ENCODE measurements at regions not wholly inside any gene's neighbourhood (a gene's known extent, or its start where the extent isn't known, plus 50 kb on each side); places are given as distances from the start of the nearest gene placed in this dataset.

DNA sequence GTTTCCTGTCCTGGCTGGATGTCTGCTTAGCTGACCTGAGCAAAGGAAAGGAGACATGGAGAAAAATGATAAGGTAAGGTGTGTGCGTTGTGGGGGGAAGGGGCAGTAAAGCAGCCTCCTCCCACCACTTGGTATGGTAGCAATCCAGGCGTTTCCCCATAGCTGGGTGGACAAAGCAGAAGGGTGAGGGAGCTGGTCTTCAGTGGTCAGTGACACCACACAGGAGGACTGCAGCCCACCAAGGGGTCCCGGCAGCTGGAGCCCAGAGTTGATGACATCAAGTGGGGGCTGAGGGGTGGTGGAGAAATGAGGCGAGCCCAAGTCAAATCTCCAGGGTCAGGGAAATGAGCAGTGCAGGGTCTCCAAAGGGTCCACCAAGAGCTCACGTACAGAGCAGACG is 69.3 kb upstream of the LRRN2 start:
- H3K4me3 ChIP-seq: no peak overlapping the region
- H3K27me3 ChIP-seq: no peaks in the 10 kb centered on the region
- TF ChIP-seq POLR2A (IDR thresholded peaks at IDR 0.05): no peak
- TF ChIP-seq, protein P1, sequence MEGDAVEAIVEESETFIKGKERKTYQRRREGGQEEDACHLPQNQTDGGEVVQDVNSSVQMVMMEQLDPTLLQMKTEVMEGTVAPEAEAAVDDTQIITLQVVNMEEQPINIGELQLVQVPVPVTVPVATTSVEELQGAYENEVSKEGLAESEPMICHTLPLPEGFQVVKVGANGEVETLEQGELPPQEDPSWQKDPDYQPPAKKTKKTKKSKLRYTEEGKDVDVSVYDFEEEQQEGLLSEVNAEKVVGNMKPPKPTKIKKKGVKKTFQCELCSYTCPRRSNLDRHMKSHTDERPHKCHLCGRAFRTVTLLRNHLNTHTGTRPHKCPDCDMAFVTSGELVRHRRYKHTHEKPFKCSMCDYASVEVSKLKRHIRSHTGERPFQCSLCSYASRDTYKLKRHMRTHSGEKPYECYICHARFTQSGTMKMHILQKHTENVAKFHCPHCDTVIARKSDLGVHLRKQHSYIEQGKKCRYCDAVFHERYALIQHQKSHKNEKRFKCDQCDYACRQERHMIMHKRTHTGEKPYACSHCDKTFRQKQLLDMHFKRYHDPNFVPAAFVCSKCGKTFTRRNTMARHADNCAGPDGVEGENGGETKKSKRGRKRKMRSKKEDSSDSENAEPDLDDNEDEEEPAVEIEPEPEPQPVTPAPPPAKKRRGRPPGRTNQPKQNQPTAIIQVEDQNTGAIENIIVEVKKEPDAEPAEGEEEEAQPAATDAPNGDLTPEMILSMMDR (IDR thresholded peaks at IDR 0.05): no peak
- no peak for DNase-seq
- H3K4me1 ChIP-seq: no peaks in the 10 kb centered on the region
- no peaks in the 10 kb centered on the region for H3K36me3 ChIP-seq
- H3K9me3 ChIP-seq: no peaks in the 10 kb centered on the region
- H3K27ac ChIP-seq: no peak overlapping the region
- intact Hi-C loops (cut with DNase I; ENCODE audit: low total_unique reads): no loop called here

DNA sequence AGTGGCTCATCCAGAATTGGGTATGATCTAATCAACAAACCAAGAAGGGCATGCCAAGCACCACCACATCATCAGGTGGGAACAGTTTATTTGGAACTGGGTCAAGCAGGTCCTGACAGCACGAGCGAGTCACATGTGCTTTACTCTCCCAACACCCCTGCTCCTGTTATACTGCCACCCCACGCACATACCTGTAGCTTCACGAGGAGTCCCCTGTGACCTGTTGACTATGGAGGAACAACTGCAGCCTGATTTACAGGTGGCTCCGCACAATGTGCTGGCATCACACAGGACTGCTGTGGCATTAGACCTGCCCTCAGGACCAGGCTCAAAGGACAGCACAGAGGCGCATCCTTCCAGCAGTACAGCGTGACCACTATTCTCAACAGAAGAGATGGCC is 70.8 kb upstream of the LRRN2 start:
- intact Hi-C loops (cut with DNase I; ENCODE audit: low total_unique reads): no loop called here
- H3K27ac ChIP-seq: no peak overlapping the region
- H3K9me3 ChIP-seq: no peaks in the 10 kb centered on the region
- no peaks in the 10 kb centered on the region for H3K36me3 ChIP-seq
- DNase-seq: no peak
- no peak for TF ChIP-seq POLR2A (IDR thresholded peaks at IDR 0.05)
- TF ChIP-seq, protein P1 (IDR thresholded peaks at IDR 0.05): no peak
- no peaks in the 10 kb centered on the region for H3K4me1 ChIP-seq
- no peak overlapping the region for H3K4me3 ChIP-seq
- no peaks in the 10 kb centered on the region for H3K27me3 ChIP-seq

GRCh38 chr1:204756811-204757210 is 71.3 kb upstream of the LRRN2 start:
- H3K4me1 ChIP-seq: no peaks in the 10 kb centered on the region
- no peaks in the 10 kb centered on the region for H3K36me3 ChIP-seq
- H3K9me3 ChIP-seq: no peaks in the 10 kb centered on the region
- H3K4me3 ChIP-seq: no peak overlapping the region
- no peaks in the 10 kb centered on the region for H3K27me3 ChIP-seq
- intact Hi-C loops (cut with DNase I; ENCODE audit: low total_unique reads): no loop called here
- no peak for DNase-seq
- TF ChIP-seq, protein P1 (IDR thresholded peaks at IDR 0.05): no peak
- TF ChIP-seq POLR2A (IDR thresholded peaks at IDR 0.05): no peak
- H3K27ac ChIP-seq: no peak overlapping the region

- TF ChIP-seq POLR2A (IDR thresholded peaks at IDR 0.05): no peak
- TF ChIP-seq, protein P1 (IDR thresholded peaks at IDR 0.05): no peak
- intact Hi-C loops (cut with DNase I; ENCODE audit: low total_unique reads): no loop called here
- DNase-seq: no peak
- no peaks in the 10 kb centered on the region for H3K4me1 ChIP-seq
- no peaks in the 10 kb centered on the region for H3K27me3 ChIP-seq
- H3K36me3 ChIP-seq: no peaks in the 10 kb centered on the region
- H3K9me3 ChIP-seq: no peaks in the 10 kb centered on the region
- H3K4me3 ChIP-seq: no peak overlapping the region
- H3K27ac ChIP-seq: no peak overlapping the region
Observed at GRCh38 chr1:204758601-204759000, 73.1 kb upstream of the LRRN2 start.

DNA sequence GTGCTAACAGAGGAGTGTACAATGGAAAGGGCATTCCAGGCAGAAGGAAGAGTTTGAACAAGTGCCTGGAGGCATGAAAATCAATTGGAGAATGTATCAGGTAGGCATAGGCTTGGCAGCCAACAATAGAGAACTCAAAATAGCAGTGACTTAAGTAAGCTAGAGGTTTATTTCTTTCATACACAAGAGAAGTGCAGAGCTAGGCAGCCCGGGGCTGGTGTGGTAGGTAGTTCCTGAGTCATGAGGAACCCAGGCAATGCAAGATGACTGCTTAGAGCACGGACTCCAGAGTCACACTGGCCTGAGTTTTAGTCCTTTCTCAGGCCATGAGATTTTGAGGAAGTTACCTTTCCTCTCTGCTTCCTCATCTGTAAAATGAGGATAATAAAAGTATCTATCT is 74.8 kb upstream of the LRRN2 start:
- Histone ChIP-seq H3K4me1 (peaks cover 4 to 5% of the 10 kb centered on the region in 2 donors), H3K4me3 (no peak overlapping the region), H3K9me3 (no peaks in the 10 kb centered on the region), H3K36me3 (no peaks in the 10 kb centered on the region), H3K27me3 (no peaks in the 10 kb centered on the region), H3K27ac (no peak overlapping the region)
- intact Hi-C loops (cut with DNase I; ENCODE audit: low total_unique reads): loop anchor here (10.0 kb wide), 1 partner anchor 196 kb away; no protein-coding TSS in a partner anchor
- no peak for DNase-seq
- TF ChIP-seq, protein P1 (IDR thresholded peaks at IDR 0.05): no peak

Data from uterus (tissue), 3 donors.